Pancreas (tissue), 10 donors: ENCODE measurements at regions not wholly inside any gene's neighbourhood (a gene's known extent, or its start where the extent isn't known, plus 50 kb on each side); places are given as distances from the start of the nearest gene placed in this dataset.

Source experiments
- ATAC-seq, 4 donors: fragments of 200-7000 bp; cut with Tn5 transposase; one replicate each; pipeline versions ENCODE4 v1.8.0 to v1.9.1; 2020; ENCODE audit warnings: mild to moderate bottlenecking in 4 of 4, moderate library complexity in 4 of 4
- DNase-seq, 6 donors: peaks; one replicate each; pipeline ENCODE4 v3.0.0-alpha.2; 2020
- FAIRE-seq: peaks from 2 replicates; lab custom pipeline; 2012; peaks lifted over from hg19 to GRCh38; lab: Jason Lieb, UNC
- H3K27ac ChIP-seq, 4 donors: fragments of 200-600 bp; sonication (generic); 1 replicate in 3 of 4; 2 replicates in 1 of 4; pipeline versions ENCODE4 v1.5.0 to v1.8.0; 2020
- H3K27me3 ChIP-seq, 4 donors: fragments of 200-600 bp; one replicate each; pipeline ENCODE4 v1.8.0; 2021
- H3K36me3 ChIP-seq, 3 donors: fragments of 200-600 bp; sonication (generic) in 1 of 3; one replicate each; pipeline versions ENCODE4 v1.5.0 to v1.8.0; 2020 to 2021
- H3K4me1 ChIP-seq, 3 donors: fragments of 200-600 bp; one replicate each; pipeline ENCODE4 v1.8.0; 2021
- H3K4me3 ChIP-seq, 4 donors: fragments of 200-600 bp; sonication (generic) in 2 of 4; one replicate each; pipeline versions ENCODE4 v1.5.0 to v1.8.0; 2020 to 2021
- H3K9me3 ChIP-seq, 4 donors: fragments of 200-600 bp; one replicate each; pipeline ENCODE4 v1.8.0; 2021
- CTCF ChIP-seq, 4 donors: fragments of 200-600 bp; sonication (generic) in 3 of 4; IDR thresholded peaks; one replicate each; pipeline versions ENCODE4 v1.5.0 to v1.8.0; 2021; ENCODE audit warnings: antibody characterized with exemption in 4 of 4
- WGBS, 2 donors: extraction: QIAGEN DNeasy Blood & Tissue Kit; methylation state at CpG; one replicate each; pipeline ENCODE4 v1.1.7; 2013; 5-methylcytosine and 5-hydroxymethylcytosine counted together
- intact Hi-C, 3 donors: fragments of 100-400 bp; cut with DNase I; formaldehyde crosslinking; loops; one replicate each; pipeline versions ENCODE4 v1.11.1 to v1.14.2; 2022
- donor health status: healthy with polysubstance abuse.
- donor health status: DM: no; HTN: no; CAD: no; lungs with moderate emphysema.
- donor health status: DM: no; HTN: no; CAD: no.
- donor health status: control.
- donor health status: control.
- donor health status: Bipolar disorder and iron deficiency.
- donor health status: DM: yes; HTN: yes; CAD: no.
- donor health status: DM: no; HTN: no; CAD: no.
- donor health status: DM: no; HTN: no; CAD: no.
- donor health status: DM: yes; HTN: yes; CAD: no.

- 54 to 63% methylated on average over 10 of the region's 10 CpGs for WGBS, 2 donors
- Histone ChIP-seq H3K27ac (no peak overlapping the region), H3K4me3 (no peak overlapping the region), H3K36me3 (no peaks in the 10 kb centered on the region), H3K4me1 (no peaks in the 10 kb centered on the region), H3K27me3 (peaks cover 0 to 10% (median 0%) of the 10 kb centered on the region in 4 donors), H3K9me3 (no peaks in the 10 kb centered on the region)
- no peak for FAIRE-seq
- no peak for TF ChIP-seq CTCF (IDR thresholded peaks at IDR 0.05)
- no peak for ATAC-seq
- no peak for DNase-seq
- intact Hi-C loops, result no loop called here
These were observed 97.5 kb upstream of the MGMT start for GRCh38 chr10:129369566-129369965.

- 43 to 44% methylated on average over 7 of the region's 7 CpGs for WGBS, 2 donors
- DNase-seq (no peak), FAIRE-seq (no peak), ATAC-seq (no peak)
- H3K27ac ChIP-seq, result no peak overlapping the region
- H3K4me3 ChIP-seq, result no peak overlapping the region
- H3K9me3 ChIP-seq, result no peaks in the 10 kb centered on the region
- H3K36me3 ChIP-seq, result no peaks in the 10 kb centered on the region
- no peak for TF ChIP-seq CTCF (IDR thresholded peaks at IDR 0.05)
- no peaks in the 10 kb centered on the region for H3K4me1 ChIP-seq
- intact Hi-C loops, result no loop called here
- peaks cover 0 to 7% (median 0%) of the 10 kb centered on the region in 4 donors for H3K27me3 ChIP-seq
These were observed 95.5 kb upstream of the MGMT start for GRCh38 chr10:129371541-129371940.

- no peak overlapping the region for H3K27ac ChIP-seq
- 65 to 73% methylated on average over 9 of the region's 9 CpGs for WGBS, 2 donors
- no peaks in the 10 kb centered on the region for H3K36me3 ChIP-seq
- H3K4me3 ChIP-seq, result no peak overlapping the region
- DNase-seq (no peak), FAIRE-seq (no peak), ATAC-seq (no peak)
- peaks cover 0 to 3% (median 0%) of the 10 kb centered on the region in 4 donors for H3K27me3 ChIP-seq
- H3K9me3 ChIP-seq, result no peaks in the 10 kb centered on the region
- intact Hi-C loops, result no loop called here
- TF ChIP-seq CTCF (IDR thresholded peaks at IDR 0.05), result no peak
- H3K4me1 ChIP-seq, result no peaks in the 10 kb centered on the region
These were observed 94.9 kb upstream of the MGMT start for GRCh38 chr10:129372172-129372571.

GRCh38 chr10:129373231-129373630, 93.8 kb upstream of the MGMT start:
- FAIRE-seq (no peak), DNase-seq (no peak), ATAC-seq (no peak)
- TF ChIP-seq CTCF (IDR thresholded peaks at IDR 0.05), result no peak
- Histone ChIP-seq H3K27me3 (peaks cover 0 to 3% (median 0%) of the 10 kb centered on the region in 4 donors), H3K9me3 (no peaks in the 10 kb centered on the region), H3K4me3 (no peak overlapping the region), H3K4me1 (no peaks in the 10 kb centered on the region), H3K36me3 (no peaks in the 10 kb centered on the region), H3K27ac (no peak overlapping the region)
- 71 to 81% methylated on average over 12 of the region's 12 CpGs for WGBS, 2 donors
- intact Hi-C loops, result no loop called here

GRCh38 chr10:129373718-129374117, 93.3 kb upstream of the MGMT start:
- no peak for TF ChIP-seq CTCF (IDR thresholded peaks at IDR 0.05)
- FAIRE-seq (no peak), DNase-seq (no peak), ATAC-seq (no peak)
- 72 to 83% methylated on average over 12 of the region's 12 CpGs for WGBS, 2 donors
- Histone ChIP-seq H3K4me1 (no peaks in the 10 kb centered on the region), H3K27ac (no peak overlapping the region), H3K9me3 (no peaks in the 10 kb centered on the region), H3K36me3 (no peaks in the 10 kb centered on the region), H3K27me3 (peaks cover 0 to 3% (median 0%) of the 10 kb centered on the region in 4 donors), H3K4me3 (no peak overlapping the region)
- intact Hi-C loops, result no loop called here
